ENCODE measurements at regions not wholly inside any gene's neighbourhood (a gene's known extent, or its start where the extent isn't known, plus 50 kb on each side); places are given as distances from the start of the nearest gene placed in this dataset.

GRCh38 chr17:53273126-53273525, 549.6 kb upstream of the KIF2B start:
- no peak for DNase-seq

GRCh38 chr17:53270936-53271335, 551.8 kb upstream of the KIF2B start:
- intact Hi-C loops (cut with DNase I; ENCODE audit: low total_unique reads) (no loop called here), in situ Hi-C loops (cut with MboI; ENCODE audit: low sequenced_read_pairs in 4 of 4) (no loop called here)
- TF ChIP-seq CTCF (IDR thresholded peaks at IDR 0.05 in 4 of 5, conservative IDR thresholded peaks at IDR 0.05 in 1 of 5) (no peak), POLR2A (IDR thresholded peaks at IDR 0.05) (no peak)
- Histone ChIP-seq H3K9me3 (no peaks in the 10 kb centered on the region), H3K36me3 (no peaks in the 10 kb centered on the region), H3K4me1 (no peaks in the 10 kb centered on the region), H3K27me3 (no peaks in the 10 kb centered on the region), H3K27ac (no peak overlapping the region), H3K4me3 (no peak overlapping the region)
- ATAC-seq (no peak), DNase-seq (no peak)

More at GRCh38 chr17:53273126-53273525, 549.6 kb upstream of the KIF2B start:
- in situ Hi-C loops (cut with MboI; ENCODE audit: low sequenced_read_pairs in 4 of 4) (no loop called here), intact Hi-C loops (cut with DNase I; ENCODE audit: low total_unique reads) (no loop called here)
- no peak for ATAC-seq
- no peak overlapping the region for H3K27ac ChIP-seq
- H3K36me3 ChIP-seq, result no peaks in the 10 kb centered on the region
- H3K9me3 ChIP-seq, result no peaks in the 10 kb centered on the region
- H3K4me1 ChIP-seq, result no peaks in the 10 kb centered on the region
- no peak overlapping the region for H3K4me3 ChIP-seq
- TF ChIP-seq CTCF (IDR thresholded peaks at IDR 0.05 in 4 of 5, conservative IDR thresholded peaks at IDR 0.05 in 1 of 5) (no peak), POLR2A (IDR thresholded peaks at IDR 0.05) (no peak)
- H3K27me3 ChIP-seq, result no peaks in the 10 kb centered on the region

GRCh38 chr17:53264730-53265129, 558.0 kb upstream of the KIF2B start:
- H3K27me3 ChIP-seq, result no peaks in the 10 kb centered on the region
- H3K4me1 ChIP-seq, result no peaks in the 10 kb centered on the region
- H3K27ac ChIP-seq, result no peak overlapping the region
- DNase-seq (no peak), ATAC-seq (no peak)
- TF ChIP-seq CTCF (IDR thresholded peaks at IDR 0.05 in 4 of 5, conservative IDR thresholded peaks at IDR 0.05 in 1 of 5), result no peak
- TF ChIP-seq POLR2A (IDR thresholded peaks at IDR 0.05), result no peak
- intact Hi-C loops (cut with DNase I; ENCODE audit: low total_unique reads) (no loop called here), in situ Hi-C loops (cut with MboI; ENCODE audit: low sequenced_read_pairs in 4 of 4) (no loop called here)
- no peak overlapping the region for H3K4me3 ChIP-seq
- H3K36me3 ChIP-seq, result no peaks in the 10 kb centered on the region
- H3K9me3 ChIP-seq, result no peaks in the 10 kb centered on the region

GRCh38 chr17:53253956-53254597, 568.6 kb upstream of the KIF2B start:
- Histone ChIP-seq H3K9me3 (no peaks in the 10 kb centered on the region), H3K4me1 (no peaks in the 10 kb centered on the region), H3K4me3 (no peak overlapping the region), H3K27ac (no peak overlapping the region), H3K27me3 (no peaks in the 10 kb centered on the region), H3K36me3 (no peaks in the 10 kb centered on the region)
- no peak for DNase-seq
- in situ Hi-C loops (cut with MboI; ENCODE audit: low sequenced_read_pairs in 4 of 4), result no loop called here
- TF ChIP-seq CTCF (IDR thresholded peaks at IDR 0.05 in 4 of 5, conservative IDR thresholded peaks at IDR 0.05 in 1 of 5) (no peak), POLR2A (IDR thresholded peaks at IDR 0.05) (no peak)
- no peak for ATAC-seq
- intact Hi-C loops (cut with DNase I; ENCODE audit: low total_unique reads), result no loop called here

GRCh38 chr17:53249036-53249435, 573.7 kb upstream of the KIF2B start:
- H3K4me3 ChIP-seq, result no peak overlapping the region
- H3K9me3 ChIP-seq, result no peaks in the 10 kb centered on the region
- H3K36me3 ChIP-seq, result no peaks in the 10 kb centered on the region
- no peaks in the 10 kb centered on the region for H3K4me1 ChIP-seq
- intact Hi-C loops (cut with DNase I; ENCODE audit: low total_unique reads) (no loop called here), in situ Hi-C loops (cut with MboI; ENCODE audit: low sequenced_read_pairs in 4 of 4) (no loop called here)
- H3K27ac ChIP-seq, result no peak overlapping the region
- no peak for ATAC-seq
- H3K27me3 ChIP-seq, result no peaks in the 10 kb centered on the region
- TF ChIP-seq CTCF (IDR thresholded peaks at IDR 0.05 in 4 of 5, conservative IDR thresholded peaks at IDR 0.05 in 1 of 5) (no peak), POLR2A (IDR thresholded peaks at IDR 0.05) (no peak)
- no peak for DNase-seq
